IMR-90 (cell line): ENCODE measurements at regions not wholly inside any gene's neighbourhood (a gene's known extent, or its start where the extent isn't known, plus 50 kb on each side); places are given as distances from the start of the nearest gene placed in this dataset.

Source experiments
- ATAC-seq: fragments of 200-7000 bp; cut with Tn5 transposase; 2 replicates; pipeline ENCODE4 v1.9.1; 2020; ENCODE audit warnings: low read depth, mild to moderate bottlenecking, moderate library complexity
- BruUV-seq: library from RNA; stranded (reverse); fragments of 400-500 nt; replicated peaks from 2 replicates; lab custom pipeline; 2021; lab: Mats Ljungman, UMichigan
- CTCF ChIA-PET: fragments of 300-600 bp; formaldehyde crosslinking; extraction: SDS; loops from one replicate; lab custom pipeline; 2021; ENCODE audit warnings: antibody characterized with exemption; lab: Yijun Ruan, JAX
- POLR2A ChIA-PET: fragments of 300-600 bp; sonication (Branson Sonifier 250); formaldehyde crosslinking; loops from one replicate; lab custom pipeline; 2022; ENCODE audit warnings: antibody characterized with exemption; ENCODE audit not compliant: unreplicated experiment; lab: Charles Lee
- DNase-seq: peaks from one replicate; pipeline ENCODE4 v3.0.0; 2013
- H2AFZ ChIP-seq: replicated peaks from 2 replicates; pipeline ENCODE3; 2013; ENCODE audit warnings: low read length, mild to moderate bottlenecking; ENCODE audit not compliant: poor library complexity
- H2AK5ac ChIP-seq: 2 replicates; pipeline ENCODE4 v1.6.1; 2013; ENCODE audit warnings: low read depth, low read length, inconsistent platforms
- H2AK9ac ChIP-seq: replicated peaks from 2 replicates; pipeline ENCODE3; 2013; ENCODE audit warnings: mild to moderate bottlenecking, low read depth, low read length, moderate library complexity; ENCODE audit not compliant: poor library complexity
- H2BK120ac ChIP-seq: 2 replicates; pipeline ENCODE4 v1.6.1; 2013; ENCODE audit warnings: low read depth, low read length, inconsistent platforms
- H2BK15ac ChIP-seq: 3 replicates; pipeline ENCODE4 v1.6.1; 2013; ENCODE audit warnings: low read depth, low read length, inconsistent platforms
- H2BK20ac ChIP-seq: 2 replicates; pipeline ENCODE4 v1.6.1; 2013; ENCODE audit warnings: low read depth, mild to moderate bottlenecking, inconsistent platforms, low read length, moderate library complexity
- H2BK5ac ChIP-seq: 2 replicates; pipeline ENCODE4 v1.6.1; 2013; ENCODE audit warnings: mild to moderate bottlenecking, low read depth, low read length, inconsistent platforms; ENCODE audit not compliant: poor library complexity, severe bottlenecking
- H3K14ac ChIP-seq: replicated peaks from 2 replicates; pipeline ENCODE4 v1.6.1; 2013; ENCODE audit warnings: low read depth, low read length, inconsistent platforms
- H3K18ac ChIP-seq: 2 replicates; pipeline ENCODE4 v1.6.1; 2013; ENCODE audit warnings: low read depth, low read length, control low read depth
- H3K23ac ChIP-seq: 2 replicates; pipeline ENCODE4 v1.6.1; 2013; ENCODE audit warnings: low read depth, low read length, inconsistent platforms
- H3K27ac ChIP-seq: 2 replicates; pipeline ENCODE4 v1.5.1; 2013; ENCODE audit warnings: mild to moderate bottlenecking, control low read depth, low read length; ENCODE audit not compliant: insufficient read depth
- H3K27me3 ChIP-seq: 2 replicates; pipeline ENCODE4 v1.6.1; 2013; ENCODE audit warnings: low read length; ENCODE audit not compliant: control insufficient read depth, insufficient read depth
- H3K36me3 ChIP-seq: 2 replicates; pipeline ENCODE4 v1.6.1; 2013; ENCODE audit warnings: low read length, mixed read lengths; ENCODE audit not compliant: control insufficient read depth, insufficient read depth
- H3K4ac ChIP-seq: 2 replicates; pipeline ENCODE4 v1.6.1; 2013; ENCODE audit warnings: low read depth, low read length, inconsistent platforms
- H3K4me1 ChIP-seq: 2 replicates; pipeline ENCODE4 v1.6.1; 2013; ENCODE audit warnings: low read length, mixed read lengths; ENCODE audit not compliant: control insufficient read depth, insufficient read depth
- H3K4me2 ChIP-seq: 2 replicates; pipeline ENCODE4 v1.6.1; 2013; ENCODE audit warnings: low read depth, mild to moderate bottlenecking, control low read depth, low read length, moderate library complexity
- H3K4me3 ChIP-seq: 2 replicates; pipeline ENCODE4 v1.5.1; 2013; ENCODE audit warnings: low read depth, mild to moderate bottlenecking, control low read depth, low read length, moderate library complexity; ENCODE audit not compliant: insufficient read depth
- H3K56ac ChIP-seq: 2 replicates; pipeline ENCODE4 v1.6.1; 2013; ENCODE audit warnings: low read length, inconsistent platforms; ENCODE audit not compliant: insufficient read depth; ENCODE audit errors: extremely low read depth
- H3K79me1 ChIP-seq, 2 experiments: 2 replicates each; pipeline ENCODE4 v1.6.1; 2013; ENCODE audit warnings: low read length in 2 of 2, inconsistent platforms in 1 of 2, low read depth in 1 of 2
- H3K9ac ChIP-seq: 2 replicates; pipeline ENCODE4 v1.6.1; 2013; ENCODE audit warnings: low read depth, low read length, control low read depth
- H3K9me1 ChIP-seq: 2 replicates; pipeline ENCODE4 v1.6.1; 2013; ENCODE audit warnings: low read length, inconsistent platforms; ENCODE audit not compliant: insufficient read depth
- H3K9me3 ChIP-seq: 2 replicates; pipeline ENCODE4 v1.6.1; 2013; ENCODE audit warnings: low read length; ENCODE audit not compliant: control insufficient read depth, insufficient read depth
- H4K20me1 ChIP-seq: 2 replicates; pipeline ENCODE4 v1.6.1; 2013; ENCODE audit warnings: low read length, inconsistent platforms; ENCODE audit not compliant: insufficient read depth
- H4K5ac ChIP-seq: 2 replicates; pipeline ENCODE4 v1.6.1; 2013; ENCODE audit warnings: mild to moderate bottlenecking, low read depth, low read length, control low read depth
- H4K8ac ChIP-seq, 2 experiments: 2 replicates each; pipeline ENCODE4 v1.6.1; 2013; ENCODE audit warnings: low read depth in 2 of 2, low read length in 2 of 2, control low read depth in 1 of 2, inconsistent platforms in 1 of 2
- H4K91ac ChIP-seq: 2 replicates; pipeline ENCODE4 v1.6.1; 2013; ENCODE audit warnings: low read depth, low read length, inconsistent platforms; ENCODE audit not compliant: insufficient read depth
- MAZ ChIP-seq: IDR thresholded peaks from 2 replicates; pipeline ENCODE4 v1.6.1; 2012; ENCODE audit warnings: low read depth, mild to moderate bottlenecking, low read length, improper control_type of control experiment, moderate library complexity, borderline replicate concordance
- WGBS, 2 experiments: methylation state at CpG; one replicate each; pipeline versions ENCODE4 v1.1.5 to v1.1.7; 2013; ENCODE audit warnings: missing lambda C conversion rate in 2 of 2; ENCODE audit not compliant: insufficient read length in 1 of 2; ENCODE audit errors: extremely low coverage in 2 of 2; 5-methylcytosine and 5-hydroxymethylcytosine counted together
- dilution Hi-C: fragments of 300-500 bp; cut with HindIII; formaldehyde crosslinking; loops from one replicate; pipeline ENCODE4 v1.14.3; 2018; ENCODE audit warnings: low sequenced_read_pairs; ENCODE audit not compliant: unreplicated experiment
- in situ Hi-C: fragments of 300-500 bp; cut with MboI; formaldehyde crosslinking; loops from 3 replicates; pipeline ENCODE4 v1.14.3; 2019; ENCODE audit warnings: low sequenced_read_pairs, inconsistent platforms, mixed read lengths
- intact Hi-C: fragments of 100-400 bp; cut with micrococcal nuclease; formaldehyde crosslinking; loops from 2 replicates; pipeline ENCODE4 v1.10.0; 2022

- H3K56ac ChIP-seq: no peak overlapping the region
- CTCF ChIA-PET: no interaction called here
- H3K18ac ChIP-seq: no peak overlapping the region
- H4K20me1 ChIP-seq: no peaks in the 10 kb centered on the region
- no peak overlapping the region for H2BK120ac ChIP-seq
- intact Hi-C loops: no loop called here
- no TSS peak for BruUV-seq
- no peak overlapping the region for H4K91ac ChIP-seq
- no peak for TF ChIP-seq MAZ
- H3K27ac ChIP-seq: no peak overlapping the region
- no peak overlapping the region for H4K5ac ChIP-seq
- H3K4me3 ChIP-seq: no peak overlapping the region
- no peak overlapping the region for H2AK9ac ChIP-seq
- POLR2A ChIA-PET: no interaction called here
- no peak for ATAC-seq
- no peak overlapping the region for H2BK15ac ChIP-seq
- no peak for DNase-seq
- H3K9me1 ChIP-seq: no peaks in the 10 kb centered on the region
- no peak overlapping the region for H3K23ac ChIP-seq
- no peak overlapping the region for H3K4me2 ChIP-seq
- H3K4ac ChIP-seq: no peak overlapping the region
- no peaks in the 10 kb centered on the region for H3K27me3 ChIP-seq
- no peak overlapping the region for H2AK5ac ChIP-seq
- dilution Hi-C loops: no loop called here
- no peaks in the 10 kb centered on the region for H3K79me1 ChIP-seq
- WGBS, 2 experiments: no CpG with 5 or more reads among the region's 1 CpG
- H3K9ac ChIP-seq: no peak overlapping the region
- no peak overlapping the region for H3K14ac ChIP-seq
- no peak overlapping the region for H4K8ac ChIP-seq
- no peak overlapping the region for H2BK20ac ChIP-seq
- no peaks in the 10 kb centered on the region for H3K4me1 ChIP-seq
- H3K9me3 ChIP-seq: no peaks in the 10 kb centered on the region
- in situ Hi-C loops: no loop called here
- H2BK5ac ChIP-seq: no peak overlapping the region
- H2AFZ ChIP-seq: no peak overlapping the region
- H3K36me3 ChIP-seq: no peaks in the 10 kb centered on the region
Measured at GRCh38 chr5:147018812-147019211, 140.3 kb upstream of the PPP2R2B start.
